ENCODE measurements at regions not wholly inside any gene's neighbourhood (a gene's known extent, or its start where the extent isn't known, plus 50 kb on each side); places are given as distances from the start of the nearest gene placed in this dataset.

DNA sequence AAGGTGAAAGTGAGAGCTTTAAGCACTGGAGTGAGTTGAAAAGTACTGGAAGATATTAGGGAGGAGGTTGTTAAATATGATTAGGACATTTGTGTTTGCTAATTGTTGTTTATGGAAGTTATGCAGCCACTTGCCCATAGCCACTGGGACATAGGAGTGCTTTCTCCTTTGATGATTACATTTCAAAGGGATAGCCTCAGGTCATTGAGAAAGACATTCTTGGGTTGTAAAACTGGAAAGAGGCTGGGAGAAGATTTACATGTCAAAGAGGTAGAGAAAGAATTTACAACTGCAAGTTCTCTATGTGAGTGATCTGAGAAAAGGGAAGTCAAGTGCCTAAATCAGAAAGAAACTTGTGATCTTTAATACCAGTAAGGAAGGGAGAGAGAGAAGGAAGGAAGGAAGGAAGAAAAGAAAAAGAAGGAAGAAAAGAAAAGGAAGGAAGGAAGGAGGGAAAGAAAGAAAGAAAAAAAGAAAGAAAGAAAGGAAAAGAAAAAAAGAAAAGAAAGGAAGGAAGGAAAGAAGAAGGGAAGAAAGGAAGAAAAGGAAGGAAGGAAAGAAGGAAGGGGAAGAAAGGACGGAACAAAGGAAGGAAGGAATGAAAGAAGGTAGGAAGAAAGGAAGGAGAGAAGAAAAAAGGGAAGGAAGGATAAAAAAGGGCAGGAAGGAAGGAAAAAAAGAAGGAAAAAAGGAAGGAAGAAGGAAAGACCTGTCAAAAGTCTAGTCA is 284.6 kb upstream of the DPYD start:
- no peaks in the 10 kb centered on the region for H3K36me3 ChIP-seq (replicated peaks in 1 of 2)
- no peaks in the 10 kb centered on the region for H3K9me3 ChIP-seq (replicated peaks in 1 of 3)
- no peaks in the 10 kb centered on the region for H3K27me3 ChIP-seq
- H3K27ac ChIP-seq = no peak overlapping the region
- no peak overlapping the region for H3K4me3 ChIP-seq
- intact Hi-C loops (cut with DNase I) = no loop called here
- H3K4me1 ChIP-seq (replicated peaks in 1 of 2) = no peaks in the 10 kb centered on the region
- TF ChIP-seq POLR2A (IDR thresholded peaks at IDR 0.05) = no peak
- TF ChIP-seq, protein P1, sequence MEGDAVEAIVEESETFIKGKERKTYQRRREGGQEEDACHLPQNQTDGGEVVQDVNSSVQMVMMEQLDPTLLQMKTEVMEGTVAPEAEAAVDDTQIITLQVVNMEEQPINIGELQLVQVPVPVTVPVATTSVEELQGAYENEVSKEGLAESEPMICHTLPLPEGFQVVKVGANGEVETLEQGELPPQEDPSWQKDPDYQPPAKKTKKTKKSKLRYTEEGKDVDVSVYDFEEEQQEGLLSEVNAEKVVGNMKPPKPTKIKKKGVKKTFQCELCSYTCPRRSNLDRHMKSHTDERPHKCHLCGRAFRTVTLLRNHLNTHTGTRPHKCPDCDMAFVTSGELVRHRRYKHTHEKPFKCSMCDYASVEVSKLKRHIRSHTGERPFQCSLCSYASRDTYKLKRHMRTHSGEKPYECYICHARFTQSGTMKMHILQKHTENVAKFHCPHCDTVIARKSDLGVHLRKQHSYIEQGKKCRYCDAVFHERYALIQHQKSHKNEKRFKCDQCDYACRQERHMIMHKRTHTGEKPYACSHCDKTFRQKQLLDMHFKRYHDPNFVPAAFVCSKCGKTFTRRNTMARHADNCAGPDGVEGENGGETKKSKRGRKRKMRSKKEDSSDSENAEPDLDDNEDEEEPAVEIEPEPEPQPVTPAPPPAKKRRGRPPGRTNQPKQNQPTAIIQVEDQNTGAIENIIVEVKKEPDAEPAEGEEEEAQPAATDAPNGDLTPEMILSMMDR (IDR thresholded peaks at IDR 0.05) = no peak
- DNase-seq = no peak
- 38 to 61% (median 50%) methylated on average over 1 of the region's 1 CpG for WGBS, 4 donors

GRCh38 chr1:98203466-98203865 is 282.6 kb upstream of the DPYD start:
- Histone ChIP-seq H3K9me3 (replicated peaks in 1 of 3) (no peaks in the 10 kb centered on the region), H3K4me3 (no peak overlapping the region), H3K27ac (no peak overlapping the region), H3K27me3 (no peaks in the 10 kb centered on the region), H3K36me3 (replicated peaks in 1 of 2) (no peaks in the 10 kb centered on the region), H3K4me1 (replicated peaks in 1 of 2) (no peaks in the 10 kb centered on the region)
- no peak for DNase-seq
- no peak for TF ChIP-seq POLR2A (IDR thresholded peaks at IDR 0.05)
- TF ChIP-seq, protein P1 (IDR thresholded peaks at IDR 0.05) = no peak
- 16 to 52% (median 22%) methylated on average over 1 to 2 of the region's 2 CpGs for WGBS, 4 donors
- intact Hi-C loops (cut with DNase I) = no loop called here

- TF ChIP-seq, protein P1 (IDR thresholded peaks at IDR 0.05) = no peak
- no peak for TF ChIP-seq POLR2A (IDR thresholded peaks at IDR 0.05)
Measured at GRCh38 chr1:98201666-98202081, 280.8 kb upstream of the DPYD start.

DNA sequence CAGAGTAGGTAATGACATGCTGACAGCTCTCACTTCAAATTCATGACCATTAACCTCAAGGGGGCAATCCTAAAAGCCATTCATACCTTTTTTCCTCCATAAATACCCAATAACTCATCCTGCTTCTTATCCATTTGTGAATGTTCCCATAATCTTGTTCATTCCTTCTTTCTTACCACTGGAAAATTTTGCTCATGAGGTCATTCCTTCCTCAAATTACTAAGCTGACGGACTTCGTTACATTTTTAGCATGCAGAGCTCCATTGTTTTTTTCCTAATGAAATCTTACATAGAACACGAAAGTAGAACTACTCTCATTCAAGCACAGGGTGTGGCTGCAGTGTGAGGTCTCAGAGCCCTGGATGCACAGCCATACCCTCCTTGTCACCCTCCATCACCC is 276.5 kb upstream of the DPYD start:
- Histone ChIP-seq H3K36me3 (replicated peaks in 1 of 2) (no peaks in the 10 kb centered on the region), H3K4me3 (no peak overlapping the region), H3K9me3 (replicated peaks in 1 of 3) (no peaks in the 10 kb centered on the region), H3K4me1 (replicated peaks in 1 of 2) (no peaks in the 10 kb centered on the region), H3K27me3 (no peaks in the 10 kb centered on the region), H3K27ac (no peak overlapping the region)
- DNase-seq = no peak
- TF ChIP-seq POLR2A (IDR thresholded peaks at IDR 0.05) = no peak
- TF ChIP-seq, protein P1 (IDR thresholded peaks at IDR 0.05) = no peak
- 69 to 78% (median 75%) methylated on average over 3 of the region's 3 CpGs for WGBS, 4 donors
- intact Hi-C loops (cut with DNase I) = no loop called here

More at GRCh38 chr1:98201666-98202081, 280.8 kb upstream of the DPYD start:
- Histone ChIP-seq H3K27me3 (no peaks in the 10 kb centered on the region), H3K27ac (no peak overlapping the region), H3K36me3 (replicated peaks in 1 of 2) (no peaks in the 10 kb centered on the region), H3K9me3 (replicated peaks in 1 of 3) (no peaks in the 10 kb centered on the region), H3K4me1 (replicated peaks in 1 of 2) (no peaks in the 10 kb centered on the region), H3K4me3 (no peak overlapping the region)
- no peak for DNase-seq
- intact Hi-C loops (cut with DNase I) = no loop called here
- WGBS, 4 donors = 29 to 43% (median 31%) methylated on average over 4 of the region's 4 CpGs

All from adrenal gland (tissue), 9 donors.